ENCODE measurements at regions not wholly inside any gene's neighbourhood (a gene's known extent, or its start where the extent isn't known, plus 50 kb on each side); places are given as distances from the start of the nearest gene placed in this dataset.

- Mint-ChIP-seq H3K4me1 (ENCODE audit: low read depth, unreplicated experiment) (peaks cover 24% of the 10 kb centered on the region), H3K36me3 (ENCODE audit: insufficient read depth, unreplicated experiment) (no peaks in the 10 kb centered on the region), H3K4me3 (ENCODE audit: unreplicated experiment) (peak overlapping the region; percentile 57), H3K9me3 (ENCODE audit: unreplicated experiment) (no peaks in the 10 kb centered on the region), H3K27ac (ENCODE audit: unreplicated experiment) (peak overlapping the region; percentile 86), H3K27me3 (ENCODE audit: insufficient read depth, unreplicated experiment) (no peaks in the 10 kb centered on the region)
- no peak for TF ChIP-seq CTCF (IDR thresholded peaks at IDR 0.05; ENCODE audit: insufficient read depth in 1 of 2, low read depth in 1 of 2, low read length in 1 of 2, severe bottlenecking in 1 of 2, unreplicated experiment in 1 of 2)
- BruUV-seq (replicated peaks), result no TSS peak
- no peaks in the 10 kb centered on the region; the same call in 1 of the 2 replicates for H3K36me3 ChIP-seq (ENCODE audit: control insufficient read depth, insufficient read depth, low read length)
- H3K4me1 ChIP-seq, result peaks cover 35% of the 10 kb centered on the region
- no peaks in the 10 kb centered on the region for H3K9me3 ChIP-seq
- no peak for DNase-seq
- ChIA-PET CTCF (interaction anchor here (0.7 to 1.9 kb wide), 9 partner anchors 9 to 115 kb away, joined by 3 to 49 read pairs (median 5); partner anchors contain the start of gene PDX1), POLR2A (interaction anchor here (0.6 to 1.9 kb wide), 2 partner anchors 84 to 649 kb away, joined by 3 to 17 read pairs; no protein-coding TSS in a partner anchor)
- H3K4me3 ChIP-seq (ENCODE audit: low read depth, low read length), result no peak overlapping the region
- H3K27me3 ChIP-seq (replicated peaks; ENCODE audit: control insufficient read depth, insufficient read depth, low read length), result no peaks in the 10 kb centered on the region
- intact Hi-C loops (cut with micrococcal nuclease; ENCODE audit: unreplicated experiment), result loop anchor here (1.0 to 2.0 kb wide), 3 partner anchors 49 to 115 kb away; partner anchors contain the start of gene PDX1
Measured at GRCh38 chr13:27869436-27870095, 50.2 kb upstream of the PDX1 start.
